ENCODE measurements at regions not wholly inside any gene's neighbourhood (a gene's known extent, or its start where the extent isn't known, plus 50 kb on each side); places are given as distances from the start of the nearest gene placed in this dataset.

- no peak for TF ChIP-seq CTCF (IDR thresholded peaks at IDR 0.05; ENCODE audit: insufficient read depth, low read depth, low read length)
These were observed 121.4 kb upstream of the MLN start for GRCh38 chr6:33925210-33925609.

GRCh38 chr6:33924681-33925080 is 120.9 kb upstream of the MLN start:
- no peak overlapping the region for H3K4me3 ChIP-seq (ENCODE audit: low read depth, low read length)
- no peak for TF ChIP-seq CTCF (IDR thresholded peaks at IDR 0.05; ENCODE audit: insufficient read depth, low read depth, low read length)
- DNase-seq (ENCODE audit: low read depth): no peak

More at GRCh38 chr6:33925210-33925609, 121.4 kb upstream of the MLN start:
- DNase-seq (ENCODE audit: low read depth): no peak
- H3K4me3 ChIP-seq (ENCODE audit: low read depth, low read length): no peak overlapping the region

- no peak overlapping the region for H3K4me3 ChIP-seq (ENCODE audit: low read depth, low read length)
- TF ChIP-seq CTCF (IDR thresholded peaks at IDR 0.05; ENCODE audit: insufficient read depth, low read depth, low read length): no peak
- no peak for DNase-seq (ENCODE audit: low read depth)
These were observed 120.2 kb upstream of the MLN start for GRCh38 chr6:33923857-33924514.

GRCh38 chr6:33921745-33922144 is 117.9 kb upstream of the MLN start:
- no peak overlapping the region for H3K4me3 ChIP-seq (ENCODE audit: low read depth, low read length)
- no peak for DNase-seq (ENCODE audit: low read depth)
- no peak for TF ChIP-seq CTCF (IDR thresholded peaks at IDR 0.05; ENCODE audit: insufficient read depth, low read depth, low read length)

- H3K4me3 ChIP-seq (ENCODE audit: low read depth, low read length): no peak overlapping the region
- no peak for TF ChIP-seq CTCF (IDR thresholded peaks at IDR 0.05; ENCODE audit: insufficient read depth, low read depth, low read length)
- no peak for DNase-seq (ENCODE audit: low read depth)
These were observed 114.4 kb upstream of the MLN start for GRCh38 chr6:33918175-33918695.

- no peak for DNase-seq (ENCODE audit: low read depth)
- TF ChIP-seq CTCF (IDR thresholded peaks at IDR 0.05; ENCODE audit: insufficient read depth, low read depth, low read length): no peak
- H3K4me3 ChIP-seq (ENCODE audit: low read depth, low read length): no peak overlapping the region
These were observed 111.3 kb upstream of the MLN start for GRCh38 chr6:33915134-33915533.

GRCh38 chr6:33914645-33915044 is 110.8 kb upstream of the MLN start:
- no peak for TF ChIP-seq CTCF (IDR thresholded peaks at IDR 0.05; ENCODE audit: insufficient read depth, low read depth, low read length)
- H3K4me3 ChIP-seq (ENCODE audit: low read depth, low read length): no peak overlapping the region
- DNase-seq (ENCODE audit: low read depth): no peak

All from fibroblast of villous mesenchyme (primary cell).